ENCODE measurements at regions not wholly inside any gene's neighbourhood (a gene's known extent, or its start where the extent isn't known, plus 50 kb on each side); places are given as distances from the start of the nearest gene placed in this dataset.

DNA sequence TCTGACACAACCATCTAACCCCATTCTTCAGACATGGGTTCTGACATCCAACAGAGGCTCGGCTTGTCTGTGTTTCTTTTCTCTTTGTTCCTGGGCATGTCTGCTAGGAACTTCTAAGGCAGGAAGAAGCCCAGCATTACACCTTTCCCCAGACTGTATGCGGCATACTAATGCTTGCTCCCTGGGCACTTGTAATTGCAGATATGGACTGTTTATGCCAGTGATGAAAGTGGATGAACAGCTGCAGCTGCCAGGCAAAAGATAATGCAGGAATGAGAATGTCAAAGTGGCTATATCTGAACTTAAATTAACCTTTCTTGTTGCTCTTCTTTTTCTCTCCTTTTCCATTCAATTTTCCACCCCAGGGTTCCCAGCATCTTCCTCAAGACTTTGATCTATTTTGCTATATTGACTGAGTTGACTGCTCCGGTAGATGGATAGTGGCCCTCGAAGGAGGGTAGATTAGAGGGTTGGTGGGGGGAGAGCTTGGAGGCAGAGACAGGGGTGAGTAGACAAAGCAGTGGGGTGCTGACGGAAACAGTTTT, 344.4 kb downstream of the MAN2A1 start:
- H3K27me3 Mint-ChIP-seq (ENCODE audit: insufficient read depth, unreplicated experiment): no peaks in the 10 kb centered on the region
- no peaks in the 10 kb centered on the region for H3K4me1 Mint-ChIP-seq (ENCODE audit: low read depth, unreplicated experiment)
- BruUV-seq (replicated peaks): no TSS peak
- H3K36me3 ChIP-seq (ENCODE audit: control insufficient read depth, insufficient read depth, low read length): no peaks in the 10 kb centered on the region
- DNase-seq: no peak
- ChIA-PET CTCF (no interaction called here), POLR2A (no interaction called here)
- no peaks in the 10 kb centered on the region for H3K4me1 ChIP-seq
- TF ChIP-seq, protein P1, sequence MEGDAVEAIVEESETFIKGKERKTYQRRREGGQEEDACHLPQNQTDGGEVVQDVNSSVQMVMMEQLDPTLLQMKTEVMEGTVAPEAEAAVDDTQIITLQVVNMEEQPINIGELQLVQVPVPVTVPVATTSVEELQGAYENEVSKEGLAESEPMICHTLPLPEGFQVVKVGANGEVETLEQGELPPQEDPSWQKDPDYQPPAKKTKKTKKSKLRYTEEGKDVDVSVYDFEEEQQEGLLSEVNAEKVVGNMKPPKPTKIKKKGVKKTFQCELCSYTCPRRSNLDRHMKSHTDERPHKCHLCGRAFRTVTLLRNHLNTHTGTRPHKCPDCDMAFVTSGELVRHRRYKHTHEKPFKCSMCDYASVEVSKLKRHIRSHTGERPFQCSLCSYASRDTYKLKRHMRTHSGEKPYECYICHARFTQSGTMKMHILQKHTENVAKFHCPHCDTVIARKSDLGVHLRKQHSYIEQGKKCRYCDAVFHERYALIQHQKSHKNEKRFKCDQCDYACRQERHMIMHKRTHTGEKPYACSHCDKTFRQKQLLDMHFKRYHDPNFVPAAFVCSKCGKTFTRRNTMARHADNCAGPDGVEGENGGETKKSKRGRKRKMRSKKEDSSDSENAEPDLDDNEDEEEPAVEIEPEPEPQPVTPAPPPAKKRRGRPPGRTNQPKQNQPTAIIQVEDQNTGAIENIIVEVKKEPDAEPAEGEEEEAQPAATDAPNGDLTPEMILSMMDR (IDR thresholded peaks at IDR 0.05; ENCODE audit: insufficient read depth in 1 of 2, low read depth in 1 of 2, low read length in 1 of 2, severe bottlenecking in 1 of 2, unreplicated experiment in 1 of 2): no peak
- no peaks in the 10 kb centered on the region for H3K9me3 ChIP-seq
- no peaks in the 10 kb centered on the region for H3K27me3 ChIP-seq (replicated peaks; ENCODE audit: control insufficient read depth, insufficient read depth, low read length)
- H3K9me3 Mint-ChIP-seq (ENCODE audit: unreplicated experiment): no peaks in the 10 kb centered on the region
- no peaks in the 10 kb centered on the region for H3K36me3 Mint-ChIP-seq (ENCODE audit: insufficient read depth, unreplicated experiment)
- intact Hi-C loops (cut with micrococcal nuclease; ENCODE audit: unreplicated experiment): no loop called here
- no peak overlapping the region for H3K27ac Mint-ChIP-seq (ENCODE audit: unreplicated experiment)
- H3K4me3 Mint-ChIP-seq (ENCODE audit: unreplicated experiment): no peak overlapping the region
- no peak overlapping the region for H3K4me3 ChIP-seq (ENCODE audit: low read depth, low read length)

GRCh38 chr5:110038297-110038997, 348.7 kb downstream of the MAN2A1 start:
- no TSS peak for BruUV-seq (replicated peaks)
- Mint-ChIP-seq H3K27ac (ENCODE audit: unreplicated experiment) (no peak overlapping the region), H3K4me1 (ENCODE audit: low read depth, unreplicated experiment) (no peaks in the 10 kb centered on the region), H3K36me3 (ENCODE audit: insufficient read depth, unreplicated experiment) (no peaks in the 10 kb centered on the region), H3K27me3 (ENCODE audit: insufficient read depth, unreplicated experiment) (no peaks in the 10 kb centered on the region), H3K9me3 (ENCODE audit: unreplicated experiment) (no peaks in the 10 kb centered on the region), H3K4me3 (ENCODE audit: unreplicated experiment) (no peak overlapping the region)
- H3K9me3 ChIP-seq: peaks cover 2% of the 10 kb centered on the region; the same call in 1 of the 2 replicates
- ChIA-PET CTCF (no interaction called here), POLR2A (no interaction called here)
- no peaks in the 10 kb centered on the region for H3K4me1 ChIP-seq
- no peaks in the 10 kb centered on the region for H3K36me3 ChIP-seq (ENCODE audit: control insufficient read depth, insufficient read depth, low read length)
- H3K4me3 ChIP-seq (ENCODE audit: low read depth, low read length): no peak overlapping the region
- TF ChIP-seq, protein P1 (IDR thresholded peaks at IDR 0.05; ENCODE audit: insufficient read depth in 1 of 2, low read depth in 1 of 2, low read length in 1 of 2, severe bottlenecking in 1 of 2, unreplicated experiment in 1 of 2): no peak
- no peak for DNase-seq
- no peaks in the 10 kb centered on the region for H3K27me3 ChIP-seq (replicated peaks; ENCODE audit: control insufficient read depth, insufficient read depth, low read length)
- intact Hi-C loops (cut with micrococcal nuclease; ENCODE audit: unreplicated experiment): no loop called here

GRCh38 chr5:110040178-110040577, 350.5 kb downstream of the MAN2A1 start:
- Mint-ChIP-seq H3K9me3 (ENCODE audit: unreplicated experiment) (peaks cover 7% of the 10 kb centered on the region), H3K36me3 (ENCODE audit: insufficient read depth, unreplicated experiment) (no peaks in the 10 kb centered on the region), H3K27me3 (ENCODE audit: insufficient read depth, unreplicated experiment) (no peaks in the 10 kb centered on the region), H3K4me1 (ENCODE audit: low read depth, unreplicated experiment) (no peaks in the 10 kb centered on the region), H3K27ac (ENCODE audit: unreplicated experiment) (no peak overlapping the region), H3K4me3 (ENCODE audit: unreplicated experiment) (no peak overlapping the region)
- BruUV-seq (replicated peaks): no TSS peak
- Histone ChIP-seq H3K36me3 (ENCODE audit: control insufficient read depth, insufficient read depth, low read length) (no peaks in the 10 kb centered on the region), H3K27me3 (replicated peaks; ENCODE audit: control insufficient read depth, insufficient read depth, low read length) (no peaks in the 10 kb centered on the region), H3K4me1 (no peaks in the 10 kb centered on the region), H3K4me3 (ENCODE audit: low read depth, low read length) (no peak overlapping the region), H3K9me3 (peaks cover 2% of the 10 kb centered on the region; the same call in 1 of the 2 replicates)
- intact Hi-C loops (cut with micrococcal nuclease; ENCODE audit: unreplicated experiment): loop anchor here (10.0 kb wide), 1 partner anchor 555 kb away; no protein-coding TSS in a partner anchor
- DNase-seq: no peak
- ChIA-PET CTCF (interaction anchor here (0.7 kb wide), 1 partner anchor 1369 kb away, joined by 7 read pairs; no protein-coding TSS in a partner anchor), POLR2A (no interaction called here)
- TF ChIP-seq, protein P1 (IDR thresholded peaks at IDR 0.05; ENCODE audit: insufficient read depth in 1 of 2, low read depth in 1 of 2, low read length in 1 of 2, severe bottlenecking in 1 of 2, unreplicated experiment in 1 of 2): no peak
